B cell (primary cell): ENCODE measurements at regions not wholly inside any gene's neighbourhood (a gene's known extent, or its start where the extent isn't known, plus 50 kb on each side); places are given as distances from the start of the nearest gene placed in this dataset.
A peak's percentile ranks its signal among the peaks of the same experiment; 100 is the strongest.

Source experiments
- ATAC-seq: fragments of 200-7000 bp; cut with Tn5 transposase; one replicate; pipeline ENCODE4 v1.10.0; 2021; ENCODE audit warnings: low read depth, mild to moderate bottlenecking, moderate number of reproducible peaks, moderate library complexity
- CTCF ChIA-PET: fragments of 350-600 bp; sonication (Branson Sonifier 250); formaldehyde crosslinking; loops from one replicate; lab custom pipeline; 2021; ENCODE audit warnings: antibody characterized with exemption, inconsistent platforms; lab: Charles Lee
- POLR2A ChIA-PET: fragments of 350-600 bp; sonication (Branson Sonifier 250); formaldehyde crosslinking; loops from one replicate; lab custom pipeline; 2021; ENCODE audit warnings: antibody characterized with exemption; lab: Charles Lee
- DNase-seq: peaks from one replicate; pipeline ENCODE4 v3.0.0; 2013
- H2AFZ ChIP-seq: 2 replicates; pipeline ENCODE4 v1.6.1; 2012; ENCODE audit warnings: mild to moderate bottlenecking, low read depth, low read length; ENCODE audit not compliant: insufficient read depth, poor library complexity, severe bottlenecking
- H3K27ac ChIP-seq, 2 donors: 1 replicate in 1 of 2; 2 replicates in 1 of 2; pipeline ENCODE4 v1.5.1; 2012 to 2013; ENCODE audit warnings: low read length in 2 of 2, mild to moderate bottlenecking in 2 of 2, moderate library complexity in 1 of 2
- H3K27me3 ChIP-seq, 4 experiments: fragments of 200-600 bp in 1 of 4; sonication (generic) in 1 of 4; replicated peaks in 1 of 4; 1 replicate in 2 of 4; 2 replicates in 2 of 4; pipeline versions ENCODE4 v1.6.1 to v1.7.0; 2013 to 2016; ENCODE audit warnings: low read length in 3 of 4, mild to moderate bottlenecking in 2 of 4, mixed read lengths in 1 of 4, moderate library complexity in 1 of 4; ENCODE audit not compliant: insufficient read depth in 4 of 4, control insufficient read depth in 3 of 4; ENCODE audit errors: control extremely low read depth in 1 of 4
- H3K36me3 ChIP-seq, 2 experiments: replicated peaks in 1 of 2; 1 replicate in 1 of 2; 2 replicates in 1 of 2; pipeline versions ENCODE4 v1.6.1 to v1.7.1; 2013; ENCODE audit warnings: low read length in 1 of 2; ENCODE audit not compliant: insufficient read depth in 2 of 2, control insufficient read depth in 1 of 2; ENCODE audit errors: control extremely low read depth in 1 of 2, extremely low read depth in 1 of 2
- H3K4me1 ChIP-seq, 2 donors: fragments of 200-600 bp in 1 of 2; sonication (generic) in 1 of 2; 1 replicate in 1 of 2; 2 replicates in 1 of 2; pipeline versions ENCODE4 v1.5.1 to v1.6.1; 2013 to 2017; ENCODE audit warnings: low read length in 2 of 2; ENCODE audit not compliant: control insufficient read depth in 2 of 2, insufficient read depth in 2 of 2
- H3K4me2 ChIP-seq: replicated peaks from 2 replicates; pipeline ENCODE3; 2012; ENCODE audit warnings: mild to moderate bottlenecking, low read depth, low read length; ENCODE audit not compliant: poor library complexity, severe bottlenecking
- H3K4me3 ChIP-seq, 5 experiments: fragments of 200-600 bp in 1 of 5; sonication (generic) in 1 of 5; 1 replicate in 3 of 5; 2 replicates in 2 of 5; pipeline versions ENCODE4 v1.5.1 to v1.7.0; 2011 to 2016; ENCODE audit warnings: low read length in 4 of 5, mild to moderate bottlenecking in 4 of 5, low read depth in 2 of 5, control low read depth in 1 of 5, moderate library complexity in 1 of 5; ENCODE audit not compliant: insufficient read depth in 1 of 5; ENCODE audit errors: control extremely low read depth in 1 of 5, extremely low read depth in 1 of 5
- H3K79me2 ChIP-seq: fragments of 200-600 bp; sonication (generic); one replicate; pipeline ENCODE4 v1.6.0; 2016; ENCODE audit warnings: low read length; ENCODE audit not compliant: control insufficient read depth, insufficient read depth
- H3K9ac ChIP-seq: fragments of 200-600 bp; sonication (generic); 2 replicates; pipeline ENCODE4 v1.6.1; 2017; ENCODE audit warnings: mild to moderate bottlenecking, low read length, moderate library complexity
- H3K9me3 ChIP-seq, 3 donors: one replicate each; pipeline versions ENCODE4 v1.6.1 to v1.7.1; 2013; ENCODE audit warnings: low read length in 2 of 3; ENCODE audit not compliant: control insufficient read depth in 2 of 3, insufficient read depth in 1 of 3; ENCODE audit errors: control extremely low read depth in 1 of 3
- H4K20me1 ChIP-seq: 2 replicates; pipeline ENCODE4 v1.6.0; 2012; ENCODE audit warnings: mild to moderate bottlenecking, low read length; ENCODE audit not compliant: insufficient read depth, control insufficient read depth, poor library complexity, severe bottlenecking
- H3K27ac Mint-ChIP-seq: one replicate; pipeline ENCODE4 v1.8.0; 2021; ENCODE audit warnings: mixed read lengths
- H3K27me3 Mint-ChIP-seq: one replicate; pipeline ENCODE4 v1.8.0; 2021; ENCODE audit warnings: mixed read lengths
- H3K4me1 Mint-ChIP-seq: one replicate; pipeline ENCODE4 v1.8.0; 2021; ENCODE audit warnings: mixed read lengths
- H3K4me3 Mint-ChIP-seq: one replicate; pipeline ENCODE4 v1.8.0; 2021; ENCODE audit warnings: mixed read lengths
- H3K9me3 Mint-ChIP-seq: one replicate; pipeline ENCODE4 v1.8.0; 2022; ENCODE audit warnings: mixed read lengths; ENCODE audit not compliant: insufficient read depth
- EZH2 ChIP-seq: IDR thresholded peaks from 2 replicates; pipeline ENCODE4 v1.6.1; 2012; ENCODE audit warnings: borderline replicate concordance, low read depth, mild to moderate bottlenecking, moderate library complexity, low read length; ENCODE audit not compliant: insufficient read depth, poor library complexity, severe bottlenecking
- WGBS: methylation state at CpG from one replicate; pipeline ENCODE4 v1.1.5; 2013; ENCODE audit warnings: missing lambda C conversion rate; ENCODE audit not compliant: insufficient coverage; 5-methylcytosine and 5-hydroxymethylcytosine counted together
- intact Hi-C: fragments of 100-400 bp; cut with micrococcal nuclease; formaldehyde crosslinking; loops from one replicate; pipeline ENCODE4 v1.10.0; 2022
- TF ChIP-seq, protein P1 (sequence below): fragments of 200-600 bp; IDR thresholded peaks from one replicate; pipeline ENCODE4 v1.8.0; 2022; ENCODE audit warnings: antibody characterized with exemption, mild to moderate bottlenecking

DNA sequence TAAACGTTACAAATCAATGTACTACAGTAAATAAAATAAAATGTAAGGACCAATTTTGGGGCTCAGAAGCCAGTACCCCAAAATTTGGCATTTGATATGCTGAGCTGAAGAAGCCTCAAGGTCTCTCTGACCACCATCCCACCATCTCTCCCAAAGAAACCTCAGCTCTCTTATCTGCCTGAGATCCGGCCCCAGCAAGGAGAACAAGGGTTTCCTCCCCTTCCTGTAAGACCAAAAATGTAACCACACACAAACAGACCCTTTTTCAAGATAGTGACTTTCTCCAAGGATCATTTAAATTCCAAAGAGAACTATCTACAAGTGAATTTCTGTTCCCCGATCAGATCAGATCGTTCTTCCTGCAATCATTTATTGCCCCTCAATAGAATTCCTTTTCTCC, 68.1 kb upstream of the SLC45A1 start:
- Histone ChIP-seq H3K4me2 (no peak overlapping the region), H2AFZ (peak overlapping the region; percentile 33), H3K4me1 (no peaks in the 10 kb centered on the region), H4K20me1 (no peaks in the 10 kb centered on the region), H3K4me3 (no peak overlapping the region), H3K79me2 (no peaks in the 10 kb centered on the region), H3K36me3 (no peaks in the 10 kb centered on the region), H3K27ac (no peak overlapping the region), H3K27me3 (no peaks in the 10 kb centered on the region), H3K9ac (no peak overlapping the region), H3K9me3 (no peaks in the 10 kb centered on the region)
- DNase-seq: no peak
- 13% methylated on average over 1 of the region's 4 CpGs for WGBS
- no peak for ATAC-seq
- no peaks in the 10 kb centered on the region for H3K4me1 Mint-ChIP-seq
- H3K27me3 Mint-ChIP-seq: no peaks in the 10 kb centered on the region
- no peak for TF ChIP-seq EZH2
- TF ChIP-seq, protein P1, sequence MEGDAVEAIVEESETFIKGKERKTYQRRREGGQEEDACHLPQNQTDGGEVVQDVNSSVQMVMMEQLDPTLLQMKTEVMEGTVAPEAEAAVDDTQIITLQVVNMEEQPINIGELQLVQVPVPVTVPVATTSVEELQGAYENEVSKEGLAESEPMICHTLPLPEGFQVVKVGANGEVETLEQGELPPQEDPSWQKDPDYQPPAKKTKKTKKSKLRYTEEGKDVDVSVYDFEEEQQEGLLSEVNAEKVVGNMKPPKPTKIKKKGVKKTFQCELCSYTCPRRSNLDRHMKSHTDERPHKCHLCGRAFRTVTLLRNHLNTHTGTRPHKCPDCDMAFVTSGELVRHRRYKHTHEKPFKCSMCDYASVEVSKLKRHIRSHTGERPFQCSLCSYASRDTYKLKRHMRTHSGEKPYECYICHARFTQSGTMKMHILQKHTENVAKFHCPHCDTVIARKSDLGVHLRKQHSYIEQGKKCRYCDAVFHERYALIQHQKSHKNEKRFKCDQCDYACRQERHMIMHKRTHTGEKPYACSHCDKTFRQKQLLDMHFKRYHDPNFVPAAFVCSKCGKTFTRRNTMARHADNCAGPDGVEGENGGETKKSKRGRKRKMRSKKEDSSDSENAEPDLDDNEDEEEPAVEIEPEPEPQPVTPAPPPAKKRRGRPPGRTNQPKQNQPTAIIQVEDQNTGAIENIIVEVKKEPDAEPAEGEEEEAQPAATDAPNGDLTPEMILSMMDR: no peak
- CTCF ChIA-PET: no interaction called here
- H3K9me3 Mint-ChIP-seq: no peaks in the 10 kb centered on the region
- intact Hi-C loops: no loop called here
- no peak overlapping the region for H3K4me3 Mint-ChIP-seq
- POLR2A ChIA-PET: no interaction called here
- H3K27ac Mint-ChIP-seq: no peak overlapping the region

DNA sequence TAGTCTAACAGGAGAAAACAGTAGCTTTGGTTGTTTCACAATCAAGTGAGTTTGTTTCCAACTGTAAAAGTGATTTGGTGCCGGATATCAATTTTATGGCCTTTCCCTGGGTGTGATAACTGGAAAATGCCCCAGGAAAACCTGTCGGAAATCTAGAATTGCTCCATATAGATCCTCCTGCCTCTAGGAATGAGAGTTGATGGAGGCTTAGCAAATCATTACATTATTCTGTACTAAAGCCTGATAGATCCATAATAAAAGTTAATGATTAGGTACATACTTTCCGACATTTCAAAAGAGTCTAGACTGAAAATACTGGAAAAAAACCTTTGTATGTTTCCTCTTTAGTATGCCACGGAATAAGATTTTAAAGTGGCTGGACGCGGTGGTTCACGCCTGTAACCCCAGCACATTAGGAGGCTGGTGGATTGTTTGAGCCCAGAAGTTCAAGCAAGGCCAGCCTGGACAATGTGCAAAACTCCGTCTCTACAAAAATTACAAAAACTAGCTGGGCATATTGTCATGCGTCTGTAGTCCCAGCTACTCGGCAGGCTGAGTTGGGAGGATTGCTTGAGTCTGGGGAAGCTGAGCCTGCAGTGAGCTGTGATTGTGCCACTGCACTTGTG, 70.0 kb upstream of the SLC45A1 start:
- no peak for ATAC-seq
- WGBS: 97% methylated on average over 6 of the region's 10 CpGs

More for the DNA sequence above, 70.0 kb upstream of the SLC45A1 start:
- Histone ChIP-seq H3K4me2 (no peak overlapping the region), H3K9me3 (no peaks in the 10 kb centered on the region), H3K4me3 (no peak overlapping the region), H3K36me3 (no peaks in the 10 kb centered on the region), H3K79me2 (no peaks in the 10 kb centered on the region), H4K20me1 (no peaks in the 10 kb centered on the region), H2AFZ (no peak overlapping the region), H3K4me1 (no peaks in the 10 kb centered on the region), H3K27me3 (no peaks in the 10 kb centered on the region), H3K9ac (no peak overlapping the region), H3K27ac (no peak overlapping the region)
- Mint-ChIP-seq H3K4me1 (no peaks in the 10 kb centered on the region), H3K27me3 (no peaks in the 10 kb centered on the region), H3K27ac (no peak overlapping the region), H3K4me3 (no peak overlapping the region), H3K9me3 (no peaks in the 10 kb centered on the region)
- CTCF ChIA-PET: interaction anchor here (0.6 kb wide), 1 partner anchor 43 kb away, joined by 4 read pairs; no protein-coding TSS in a partner anchor
- intact Hi-C loops: no loop called here
- DNase-seq: no peak
- no peak for TF ChIP-seq EZH2
- TF ChIP-seq, protein P1: no peak
- POLR2A ChIA-PET: no interaction called here
